ENCODE measurements at regions not wholly inside any gene's neighbourhood (a gene's known extent, or its start where the extent isn't known, plus 50 kb on each side); places are given as distances from the start of the nearest gene placed in this dataset.

GRCh38 chr7:138243836-138244235 is 167.6 kb downstream of the AKR1D1 start:
- DNase-seq (no peak), ATAC-seq (no peak)
- Histone ChIP-seq H3K27ac (no peak overlapping the region), H3K4me1 (no peaks in the 10 kb centered on the region), H3K27me3 (ENCODE audit: low read depth) (no peaks in the 10 kb centered on the region), H3K4me3 (no peak overlapping the region), H3K36me3 (no peaks in the 10 kb centered on the region), H3K9me3 (peaks cover 13% of the 10 kb centered on the region)
- TF ChIP-seq, protein P1, sequence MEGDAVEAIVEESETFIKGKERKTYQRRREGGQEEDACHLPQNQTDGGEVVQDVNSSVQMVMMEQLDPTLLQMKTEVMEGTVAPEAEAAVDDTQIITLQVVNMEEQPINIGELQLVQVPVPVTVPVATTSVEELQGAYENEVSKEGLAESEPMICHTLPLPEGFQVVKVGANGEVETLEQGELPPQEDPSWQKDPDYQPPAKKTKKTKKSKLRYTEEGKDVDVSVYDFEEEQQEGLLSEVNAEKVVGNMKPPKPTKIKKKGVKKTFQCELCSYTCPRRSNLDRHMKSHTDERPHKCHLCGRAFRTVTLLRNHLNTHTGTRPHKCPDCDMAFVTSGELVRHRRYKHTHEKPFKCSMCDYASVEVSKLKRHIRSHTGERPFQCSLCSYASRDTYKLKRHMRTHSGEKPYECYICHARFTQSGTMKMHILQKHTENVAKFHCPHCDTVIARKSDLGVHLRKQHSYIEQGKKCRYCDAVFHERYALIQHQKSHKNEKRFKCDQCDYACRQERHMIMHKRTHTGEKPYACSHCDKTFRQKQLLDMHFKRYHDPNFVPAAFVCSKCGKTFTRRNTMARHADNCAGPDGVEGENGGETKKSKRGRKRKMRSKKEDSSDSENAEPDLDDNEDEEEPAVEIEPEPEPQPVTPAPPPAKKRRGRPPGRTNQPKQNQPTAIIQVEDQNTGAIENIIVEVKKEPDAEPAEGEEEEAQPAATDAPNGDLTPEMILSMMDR (IDR thresholded peaks at IDR 0.05) = no peak
- intact Hi-C loops (cut with DNase I) = no loop called here

DNA sequence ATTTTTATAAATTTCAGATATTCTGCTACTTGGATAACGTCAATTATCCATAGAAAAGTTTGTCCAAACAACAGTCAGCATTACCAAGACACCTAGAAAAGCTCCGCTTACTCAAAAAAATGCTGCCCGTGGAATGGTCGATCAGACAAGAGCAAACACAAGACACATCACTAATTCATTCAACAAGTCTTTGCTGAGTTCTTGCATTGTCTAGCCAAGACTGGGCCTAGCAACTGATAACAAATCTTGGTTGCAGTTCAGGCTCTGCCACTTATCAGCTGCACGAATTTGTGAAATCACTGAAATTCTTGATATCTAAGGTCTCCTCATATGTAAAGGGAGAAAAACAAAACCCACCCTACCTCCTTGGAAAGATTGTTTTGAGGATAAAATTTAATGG is 168.3 kb downstream of the AKR1D1 start:
- ATAC-seq (no peak), DNase-seq (no peak)
- Histone ChIP-seq H3K4me3 (no peak overlapping the region), H3K9me3 (peaks cover 13% of the 10 kb centered on the region), H3K4me1 (no peaks in the 10 kb centered on the region), H3K27me3 (ENCODE audit: low read depth) (no peaks in the 10 kb centered on the region), H3K36me3 (no peaks in the 10 kb centered on the region), H3K27ac (no peak overlapping the region)
- intact Hi-C loops (cut with DNase I) = no loop called here
- TF ChIP-seq, protein P1 (IDR thresholded peaks at IDR 0.05) = no peak

- TF ChIP-seq, protein P1 (IDR thresholded peaks at IDR 0.05) = no peak
- intact Hi-C loops (cut with DNase I) = no loop called here
- Histone ChIP-seq H3K9me3 (peaks cover 13% of the 10 kb centered on the region), H3K4me1 (no peaks in the 10 kb centered on the region), H3K4me3 (no peak overlapping the region), H3K36me3 (no peaks in the 10 kb centered on the region), H3K27ac (no peak overlapping the region), H3K27me3 (ENCODE audit: low read depth) (no peaks in the 10 kb centered on the region)
- ATAC-seq (no peak), DNase-seq (no peak)
These were observed 169.0 kb downstream of the AKR1D1 start for GRCh38 chr7:138245216-138245615.

DNA sequence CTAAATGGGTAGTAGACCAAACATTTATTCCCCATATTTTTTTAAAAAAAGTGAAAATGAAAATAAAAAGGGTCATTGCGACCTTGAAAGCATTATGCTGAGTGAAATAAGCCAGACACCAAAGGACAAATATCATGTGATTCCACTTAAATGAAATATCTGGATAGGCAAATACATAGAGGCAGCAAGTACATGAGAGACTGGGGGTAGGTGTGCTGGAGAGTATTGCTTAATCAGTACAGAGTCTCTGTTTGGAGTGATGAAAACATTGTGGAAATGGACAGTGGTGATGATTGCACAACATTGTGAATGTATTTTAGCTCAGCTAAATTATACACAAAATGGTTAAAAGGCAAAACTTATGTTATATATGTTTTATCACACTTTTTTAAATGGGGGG is 169.4 kb downstream of the AKR1D1 start:
- DNase-seq (no peak), ATAC-seq (peak; percentile 60 to 71)
- H3K27ac ChIP-seq = no peak overlapping the region
- H3K9me3 ChIP-seq = peaks cover 13% of the 10 kb centered on the region
- H3K27me3 ChIP-seq (ENCODE audit: low read depth) = no peaks in the 10 kb centered on the region
- TF ChIP-seq, protein P1 (IDR thresholded peaks at IDR 0.05) = no peak
- no peaks in the 10 kb centered on the region for H3K36me3 ChIP-seq
- H3K4me3 ChIP-seq = no peak overlapping the region
- H3K4me1 ChIP-seq = no peaks in the 10 kb centered on the region
- intact Hi-C loops (cut with DNase I) = no loop called here

DNA sequence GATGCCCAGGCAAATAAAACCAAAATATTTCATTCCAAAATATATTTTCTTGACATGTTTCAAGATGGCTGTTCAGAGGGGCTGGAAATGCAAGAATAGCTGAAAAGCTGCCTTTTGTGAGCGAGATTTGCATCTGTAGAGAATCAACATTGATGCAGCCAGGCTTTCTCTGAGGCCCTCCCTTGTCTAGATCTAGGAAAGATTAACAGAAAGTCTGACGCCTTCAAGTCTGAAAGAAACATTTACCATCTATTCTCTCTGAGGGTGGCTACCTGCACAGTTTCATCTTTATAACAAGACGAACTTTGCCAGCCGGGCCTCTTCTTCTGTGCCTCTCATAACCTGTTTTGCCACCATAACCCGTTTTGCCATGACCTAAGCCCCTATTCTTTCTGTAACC is 170.2 kb downstream of the AKR1D1 start:
- no peaks in the 10 kb centered on the region for H3K36me3 ChIP-seq
- intact Hi-C loops (cut with DNase I) = no loop called here
- peaks cover 13% of the 10 kb centered on the region for H3K9me3 ChIP-seq
- DNase-seq (no peak), ATAC-seq (no peak)
- no peak overlapping the region for H3K4me3 ChIP-seq
- no peak overlapping the region for H3K27ac ChIP-seq
- H3K27me3 ChIP-seq (ENCODE audit: low read depth) = no peaks in the 10 kb centered on the region
- no peaks in the 10 kb centered on the region for H3K4me1 ChIP-seq
- TF ChIP-seq, protein P1 (IDR thresholded peaks at IDR 0.05) = no peak

DNA sequence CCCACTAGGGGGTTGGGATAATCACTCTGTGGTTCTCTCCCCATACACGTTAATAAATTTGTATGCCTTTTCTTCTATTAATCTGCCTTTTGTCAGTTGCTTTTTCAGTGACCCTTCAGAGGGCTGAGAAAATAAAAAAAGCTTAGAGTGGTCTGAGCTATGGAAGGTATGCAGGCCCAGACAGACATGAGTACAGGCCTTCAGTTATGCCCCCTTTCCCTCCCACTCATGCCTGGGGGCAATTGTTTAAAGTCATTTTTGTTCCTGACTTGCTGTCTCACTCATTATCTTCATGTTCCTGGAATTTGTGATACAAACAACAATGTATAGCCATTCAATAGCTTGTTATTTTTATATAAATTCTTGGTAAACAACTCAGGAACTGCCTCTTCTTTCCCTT is 170.8 kb downstream of the AKR1D1 start:
- TF ChIP-seq, protein P1 (IDR thresholded peaks at IDR 0.05) = no peak
- no peak for ATAC-seq

More for the DNA sequence above, 170.8 kb downstream of the AKR1D1 start:
- no peak overlapping the region for H3K4me3 ChIP-seq
- intact Hi-C loops (cut with DNase I) = no loop called here
- H3K27me3 ChIP-seq (ENCODE audit: low read depth) = no peaks in the 10 kb centered on the region
- peaks cover 13% of the 10 kb centered on the region for H3K9me3 ChIP-seq
- no peaks in the 10 kb centered on the region for H3K36me3 ChIP-seq
- H3K27ac ChIP-seq = no peak overlapping the region
- no peaks in the 10 kb centered on the region for H3K4me1 ChIP-seq
- no peak for DNase-seq
